Heart left ventricle (tissue), 13 donors: ENCODE measurements at regions not wholly inside any gene's neighbourhood (a gene's known extent, or its start where the extent isn't known, plus 50 kb on each side); places are given as distances from the start of the nearest gene placed in this dataset.
A peak's percentile ranks its signal among the peaks of the same experiment; 100 is the strongest.

Experiments used
- POLR2A ChIP-seq, 2 donors: fragments of 450-650 bp; IDR thresholded peaks; one replicate each; pipeline ENCODE4 v1.6.1; 2017; ENCODE audit warnings: antibody characterized with exemption in 2 of 2, mild to moderate bottlenecking in 2 of 2, moderate library complexity in 2 of 2
- TF ChIP-seq, protein P1 (sequence below), 12 donors: fragments of 200-600 bp; sonication (generic) in 4 of 12; IDR thresholded peaks; one replicate each; pipeline versions ENCODE4 v1.5.0 to v1.8.0; 2018 to 2022; ENCODE audit warnings: antibody characterized with exemption in 12 of 12, mild to moderate bottlenecking in 5 of 12
- donor health status: ischemic (EF 13 %, LVEDD 7.1; RV severe dilation, severe dysfunction).
- donor health status: DM: no; HTN: yes; CAD: no.
- donor health status: DM: no; HTN: no; CAD: no.
- donor health status: ischemic (EF 25% LVEDD 6.9; RV normal size, moderate dysfunction).
- donor health status: ischemic (EF 25% LVEDD 5.7; RV mildly dilated, moderate dysfunction).
- donor health status: ischemic (EF 35%, LVEDD 5.7; RV mildly dilated, moderate dysfunction).
- donor health status: nonischemic (EF 11% LVEDD 7.7; RV severe dilation, severe dysfunction).
- donor health status: DM: yes; HTN: yes; CAD: no.
- donor health status: PGD.
- donor health status: ischemic (EF 29% LVEDD 5.4; RV normal size, mild dysfunction).
- donor health status: nonischemic (EF 23%, LVEDD 6.1; RV moderate dilation, normal function).

DNA sequence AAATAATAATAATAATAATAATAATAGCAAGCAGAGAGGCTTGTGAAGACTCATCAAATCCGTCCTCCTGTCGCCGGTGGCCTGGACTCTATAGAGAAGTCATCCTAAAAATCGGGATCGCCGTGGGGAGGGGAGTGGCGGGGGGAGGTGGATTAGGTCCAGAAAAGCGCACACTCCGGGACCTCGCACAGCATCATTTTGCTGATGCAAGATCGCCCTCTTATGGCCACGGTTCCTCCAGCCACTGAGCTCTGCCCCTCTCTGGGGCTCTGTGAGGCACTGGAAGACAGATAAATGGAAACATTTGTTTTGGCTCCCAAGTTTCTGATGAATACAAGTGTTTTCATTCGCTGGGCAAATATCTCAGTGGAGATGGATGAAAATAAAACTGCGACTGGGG, 612.0 kb downstream of the MATN1 start:
- no peak for TF ChIP-seq POLR2A (IDR thresholded peaks at IDR 0.05)
- TF ChIP-seq, protein P1, sequence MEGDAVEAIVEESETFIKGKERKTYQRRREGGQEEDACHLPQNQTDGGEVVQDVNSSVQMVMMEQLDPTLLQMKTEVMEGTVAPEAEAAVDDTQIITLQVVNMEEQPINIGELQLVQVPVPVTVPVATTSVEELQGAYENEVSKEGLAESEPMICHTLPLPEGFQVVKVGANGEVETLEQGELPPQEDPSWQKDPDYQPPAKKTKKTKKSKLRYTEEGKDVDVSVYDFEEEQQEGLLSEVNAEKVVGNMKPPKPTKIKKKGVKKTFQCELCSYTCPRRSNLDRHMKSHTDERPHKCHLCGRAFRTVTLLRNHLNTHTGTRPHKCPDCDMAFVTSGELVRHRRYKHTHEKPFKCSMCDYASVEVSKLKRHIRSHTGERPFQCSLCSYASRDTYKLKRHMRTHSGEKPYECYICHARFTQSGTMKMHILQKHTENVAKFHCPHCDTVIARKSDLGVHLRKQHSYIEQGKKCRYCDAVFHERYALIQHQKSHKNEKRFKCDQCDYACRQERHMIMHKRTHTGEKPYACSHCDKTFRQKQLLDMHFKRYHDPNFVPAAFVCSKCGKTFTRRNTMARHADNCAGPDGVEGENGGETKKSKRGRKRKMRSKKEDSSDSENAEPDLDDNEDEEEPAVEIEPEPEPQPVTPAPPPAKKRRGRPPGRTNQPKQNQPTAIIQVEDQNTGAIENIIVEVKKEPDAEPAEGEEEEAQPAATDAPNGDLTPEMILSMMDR (IDR thresholded peaks at IDR 0.05) = peak; percentile 39 to 70 (median 58)
